ENCODE measurements at regions not wholly inside any gene's neighbourhood (a gene's known extent, or its start where the extent isn't known, plus 50 kb on each side); places are given as distances from the start of the nearest gene placed in this dataset.

DNA sequence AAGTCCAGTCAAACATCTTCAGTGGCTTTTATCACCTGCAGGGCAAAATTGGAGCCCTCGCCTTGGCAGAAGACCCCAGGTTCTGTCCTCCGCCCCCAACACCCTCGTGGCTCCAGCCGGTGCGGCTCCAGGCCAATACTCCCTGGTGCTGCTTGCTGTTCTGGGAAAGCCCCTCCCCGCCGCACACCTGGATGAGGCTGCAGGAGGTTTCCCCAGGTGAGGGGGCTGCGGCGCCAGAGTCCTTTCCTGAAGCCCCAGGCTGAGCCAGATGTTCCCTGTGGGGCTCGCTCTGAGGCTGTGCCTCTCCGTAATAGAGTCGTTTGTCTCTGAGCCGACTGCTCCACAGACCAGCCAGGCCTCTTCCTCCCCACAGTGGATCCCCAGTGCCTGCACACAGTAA, 375.4 kb upstream of the IRX1 start:
- no peaks in the 10 kb centered on the region for H3K4me1 ChIP-seq
- no peak for TF ChIP-seq POLR2A (IDR thresholded peaks at IDR 0.05)
- TF ChIP-seq, protein P1, sequence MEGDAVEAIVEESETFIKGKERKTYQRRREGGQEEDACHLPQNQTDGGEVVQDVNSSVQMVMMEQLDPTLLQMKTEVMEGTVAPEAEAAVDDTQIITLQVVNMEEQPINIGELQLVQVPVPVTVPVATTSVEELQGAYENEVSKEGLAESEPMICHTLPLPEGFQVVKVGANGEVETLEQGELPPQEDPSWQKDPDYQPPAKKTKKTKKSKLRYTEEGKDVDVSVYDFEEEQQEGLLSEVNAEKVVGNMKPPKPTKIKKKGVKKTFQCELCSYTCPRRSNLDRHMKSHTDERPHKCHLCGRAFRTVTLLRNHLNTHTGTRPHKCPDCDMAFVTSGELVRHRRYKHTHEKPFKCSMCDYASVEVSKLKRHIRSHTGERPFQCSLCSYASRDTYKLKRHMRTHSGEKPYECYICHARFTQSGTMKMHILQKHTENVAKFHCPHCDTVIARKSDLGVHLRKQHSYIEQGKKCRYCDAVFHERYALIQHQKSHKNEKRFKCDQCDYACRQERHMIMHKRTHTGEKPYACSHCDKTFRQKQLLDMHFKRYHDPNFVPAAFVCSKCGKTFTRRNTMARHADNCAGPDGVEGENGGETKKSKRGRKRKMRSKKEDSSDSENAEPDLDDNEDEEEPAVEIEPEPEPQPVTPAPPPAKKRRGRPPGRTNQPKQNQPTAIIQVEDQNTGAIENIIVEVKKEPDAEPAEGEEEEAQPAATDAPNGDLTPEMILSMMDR (IDR thresholded peaks at IDR 0.05 in 4 of 5, conservative IDR thresholded peaks at IDR 0.05 in 1 of 5), result no peak
- in situ Hi-C loops (cut with MboI; ENCODE audit: low sequenced_read_pairs in 4 of 4) (no loop called here), intact Hi-C loops (cut with DNase I; ENCODE audit: low total_unique reads) (no loop called here)
- no peak overlapping the region for H3K4me3 ChIP-seq
- DNase-seq (no peak), ATAC-seq (no peak)
- no peaks in the 10 kb centered on the region for H3K27me3 ChIP-seq
- no peak overlapping the region for H3K27ac ChIP-seq
- no peaks in the 10 kb centered on the region for H3K9me3 ChIP-seq
- no peaks in the 10 kb centered on the region for H3K36me3 ChIP-seq

DNA sequence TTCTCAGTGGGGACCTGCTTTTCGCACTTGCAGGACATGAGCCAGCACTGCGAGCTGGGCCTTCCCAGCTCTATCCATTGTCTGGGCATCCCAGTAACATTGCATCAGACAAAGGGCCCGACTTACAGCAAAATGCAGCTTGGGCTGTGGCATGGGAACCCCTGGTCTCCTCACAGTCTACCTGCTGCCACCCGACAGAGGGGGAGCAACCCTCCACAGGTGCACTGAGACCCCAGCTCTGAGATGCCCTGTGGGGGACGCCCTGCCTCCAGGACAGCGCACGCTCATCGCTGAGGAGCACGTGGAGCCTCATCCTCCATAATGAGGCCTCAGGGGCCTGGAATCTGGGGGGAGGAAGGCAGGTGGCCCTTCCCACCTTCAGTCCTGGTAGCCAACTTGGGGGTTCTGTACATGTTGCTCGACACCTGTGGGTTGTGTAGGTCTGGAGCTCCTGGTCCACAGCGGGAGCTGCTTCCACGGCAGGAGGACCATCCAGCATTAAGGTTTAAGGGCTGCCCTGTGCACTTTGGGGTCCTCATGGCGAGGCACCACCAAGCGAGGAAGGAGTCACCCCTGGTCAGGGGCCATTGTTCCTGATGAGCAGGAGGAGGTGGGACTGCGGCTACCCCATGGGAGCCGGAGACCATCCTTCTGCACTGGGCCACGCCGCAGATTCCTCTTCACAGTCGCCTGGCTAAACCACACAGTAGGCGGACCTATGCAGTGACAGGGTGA, 376.5 kb upstream of the IRX1 start:
- Histone ChIP-seq H3K4me1 (no peaks in the 10 kb centered on the region), H3K36me3 (no peaks in the 10 kb centered on the region), H3K9me3 (no peaks in the 10 kb centered on the region), H3K27ac (no peak overlapping the region), H3K4me3 (no peak overlapping the region), H3K27me3 (no peaks in the 10 kb centered on the region)
- in situ Hi-C loops (cut with MboI; ENCODE audit: low sequenced_read_pairs in 4 of 4) (no loop called here), intact Hi-C loops (cut with DNase I; ENCODE audit: low total_unique reads) (no loop called here)
- no peak for TF ChIP-seq POLR2A (IDR thresholded peaks at IDR 0.05)
- ATAC-seq (no peak), DNase-seq (no peak)

DNA sequence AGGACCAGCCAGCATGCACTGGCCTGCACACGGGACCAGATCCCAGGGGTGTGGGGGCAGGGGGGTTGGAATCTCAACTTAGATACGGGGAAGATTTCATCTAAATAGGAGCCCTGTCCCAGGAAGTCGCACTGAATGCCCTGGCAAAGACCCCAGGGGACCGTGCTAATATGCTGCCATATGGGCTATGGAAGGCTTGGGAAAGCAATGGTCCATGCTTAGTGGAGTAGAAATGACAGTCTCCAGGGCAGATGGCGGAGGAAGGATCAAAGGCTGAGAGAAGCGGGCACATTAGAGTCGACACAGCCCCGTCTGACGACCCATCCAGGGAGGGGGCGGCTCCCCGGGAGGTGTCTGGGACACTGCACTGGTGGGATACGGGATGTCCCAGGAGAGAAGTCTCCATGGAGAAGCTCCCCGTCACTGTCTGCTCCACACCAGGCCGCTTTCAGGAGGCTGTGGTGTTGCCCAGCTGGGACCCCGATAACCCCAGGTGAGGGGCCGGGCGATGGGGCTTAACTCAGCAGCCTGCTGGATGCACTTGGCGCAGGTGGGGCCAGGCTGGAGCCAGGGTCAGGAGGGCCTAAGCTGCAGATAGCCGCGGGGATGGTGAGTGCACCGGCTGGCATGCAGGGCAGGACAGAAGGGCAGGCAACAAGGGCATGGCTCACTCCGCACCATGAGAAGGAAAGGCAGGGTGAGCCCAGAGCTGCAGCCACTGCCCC, 377.7 kb upstream of the IRX1 start:
- intact Hi-C loops (cut with DNase I; ENCODE audit: low total_unique reads) (no loop called here), in situ Hi-C loops (cut with MboI; ENCODE audit: low sequenced_read_pairs in 4 of 4) (no loop called here)
- Histone ChIP-seq H3K27me3 (no peaks in the 10 kb centered on the region), H3K27ac (no peak overlapping the region), H3K36me3 (no peaks in the 10 kb centered on the region), H3K4me1 (no peaks in the 10 kb centered on the region), H3K9me3 (no peaks in the 10 kb centered on the region), H3K4me3 (no peak overlapping the region)
- DNase-seq (no peak), ATAC-seq (no peak)
- TF ChIP-seq, protein P1 (IDR thresholded peaks at IDR 0.05 in 4 of 5, conservative IDR thresholded peaks at IDR 0.05 in 1 of 5), result no peak
- TF ChIP-seq POLR2A (IDR thresholded peaks at IDR 0.05), result no peak

DNA sequence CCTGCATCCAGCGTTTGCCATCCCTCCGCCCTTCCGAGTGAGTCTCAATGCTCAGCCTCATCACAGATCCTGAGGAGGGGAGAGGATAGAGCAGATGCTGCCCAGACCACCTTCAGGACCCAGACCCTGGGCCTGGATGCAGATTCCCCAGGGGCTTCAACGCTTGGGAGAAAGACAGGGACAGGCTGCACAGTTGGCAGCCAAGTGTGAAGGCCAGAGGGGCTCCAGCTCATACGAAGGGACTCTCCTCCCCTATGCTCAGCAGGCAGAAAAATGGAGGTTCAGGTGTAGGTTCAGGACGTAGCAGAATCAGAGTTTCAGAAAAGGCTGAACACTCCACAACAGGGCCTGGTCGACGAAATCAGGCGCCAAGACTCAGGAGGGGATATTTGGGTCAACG, 378.5 kb upstream of the IRX1 start:
- TF ChIP-seq POLR2A (IDR thresholded peaks at IDR 0.05), result no peak
- TF ChIP-seq, protein P1 (IDR thresholded peaks at IDR 0.05 in 4 of 5, conservative IDR thresholded peaks at IDR 0.05 in 1 of 5), result no peak
- Histone ChIP-seq H3K4me1 (no peaks in the 10 kb centered on the region), H3K27me3 (no peaks in the 10 kb centered on the region), H3K9me3 (no peaks in the 10 kb centered on the region), H3K36me3 (no peaks in the 10 kb centered on the region), H3K27ac (no peak overlapping the region), H3K4me3 (no peak overlapping the region)
- intact Hi-C loops (cut with DNase I; ENCODE audit: low total_unique reads), result no loop called here
- DNase-seq (no peak), ATAC-seq (no peak)
- in situ Hi-C loops (cut with MboI; ENCODE audit: low sequenced_read_pairs in 4 of 4), result no loop called here

DNA sequence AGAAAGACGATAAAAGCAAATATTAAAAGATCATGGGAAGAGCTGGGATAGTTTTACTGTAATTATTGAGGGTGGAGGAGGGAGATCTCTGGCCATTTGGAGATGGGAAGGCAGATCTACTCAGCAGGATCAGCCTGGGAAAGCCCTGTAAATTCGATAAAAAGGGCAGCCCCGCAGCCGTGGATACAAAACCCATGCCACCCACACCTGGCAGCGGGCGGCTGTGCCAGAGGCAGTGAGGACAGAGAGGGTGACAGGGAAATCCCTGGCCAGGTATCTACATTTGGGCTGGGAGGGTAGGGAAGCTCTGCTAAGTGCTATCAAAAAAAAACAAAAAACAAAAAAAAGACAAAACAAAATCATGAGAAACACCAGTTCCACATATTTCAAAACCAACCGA, 379.2 kb upstream of the IRX1 start:
- no peak overlapping the region for H3K27ac ChIP-seq
- in situ Hi-C loops (cut with MboI; ENCODE audit: low sequenced_read_pairs in 4 of 4) (no loop called here), intact Hi-C loops (cut with DNase I; ENCODE audit: low total_unique reads) (no loop called here)
- ATAC-seq (no peak), DNase-seq (no peak)
- no peaks in the 10 kb centered on the region for H3K9me3 ChIP-seq
- H3K36me3 ChIP-seq, result no peaks in the 10 kb centered on the region
- no peak overlapping the region for H3K4me3 ChIP-seq
- TF ChIP-seq POLR2A (IDR thresholded peaks at IDR 0.05), result no peak
- TF ChIP-seq, protein P1 (IDR thresholded peaks at IDR 0.05 in 4 of 5, conservative IDR thresholded peaks at IDR 0.05 in 1 of 5), result no peak
- H3K27me3 ChIP-seq, result no peaks in the 10 kb centered on the region
- H3K4me1 ChIP-seq, result no peaks in the 10 kb centered on the region
